Ovary (tissue), 7 donors: ENCODE measurements at regions not wholly inside any gene's neighbourhood (a gene's known extent, or its start where the extent isn't known, plus 50 kb on each side); places are given as distances from the start of the nearest gene placed in this dataset.

Source experiments
- DNase-seq, 5 donors: peaks; one replicate each; pipeline ENCODE4 v3.0.0-alpha.2; 2019 to 2020
- H3K27ac ChIP-seq, 2 donors: fragments of 200-600 bp; one replicate each; pipeline versions ENCODE4 v1.5.1 to v1.8.0; 2019 to 2022
- H3K27me3 ChIP-seq: fragments of 200-600 bp; one replicate; pipeline ENCODE4 v1.8.0; 2022
- H3K36me3 ChIP-seq: fragments of 200-600 bp; sonication (generic); one replicate; pipeline ENCODE4 v1.5.1; 2019
- H3K4me1 ChIP-seq: one replicate; pipeline ENCODE4 v1.8.1; 2013; ENCODE audit warnings: mild to moderate bottlenecking, moderate library complexity; ENCODE audit not compliant: insufficient read depth
- H3K4me3 ChIP-seq: fragments of 200-600 bp; sonication (generic); one replicate; pipeline ENCODE4 v1.5.1; 2017
- H3K9me3 ChIP-seq, 2 donors: fragments of 200-600 bp in 1 of 2; sonication (generic) in 1 of 2; one replicate each; pipeline versions ENCODE4 v1.5.1 to v1.8.1; 2013 to 2019; ENCODE audit warnings: mild to moderate bottlenecking in 1 of 2, moderate library complexity in 1 of 2
- EP300 ChIP-seq: sonication (generic); formaldehyde crosslinking; IDR thresholded peaks from one replicate; pipeline ENCODE4 v1.6.1; 2017; ENCODE audit warnings: antibody characterized with exemption
- POLR2A ChIP-seq: fragments of 450-650 bp; IDR thresholded peaks from one replicate; pipeline ENCODE4 v1.6.1; 2017; ENCODE audit warnings: antibody characterized with exemption, mild to moderate bottlenecking, moderate library complexity
- WGBS, 3 donors: extraction: QIAGEN DNeasy Blood & Tissue Kit in 1 of 3; methylation state at CpG; one replicate each; pipeline versions ENCODE4 v1.1.5 to v1.1.7; 2013 to 2017; 5-methylcytosine and 5-hydroxymethylcytosine counted together
- intact Hi-C, 4 donors: fragments of 100-400 bp; cut with DNase I; formaldehyde crosslinking; loops; one replicate each; pipeline versions ENCODE4 v1.11.0 to v1.15.1; 2022 to 2023
- TF ChIP-seq, protein P1 (sequence below), 3 donors: fragments of 450-650 bp in 2 of 3; fragments of 200-600 bp in 1 of 3; IDR thresholded peaks; one replicate each; pipeline versions ENCODE4 v1.5.1 to v1.8.0; 2016 to 2022; ENCODE audit warnings: antibody characterized with exemption in 3 of 3, mild to moderate bottlenecking in 1 of 3
- donor health status: DM: no; HTN: no; CAD: no; lungs with moderate emphysema.
- donor health status: DM: no; HTN: no; CAD: no.
- donor health status: Bipolar disorder and iron deficiency.
- donor health status: DM: no; HTN: no; CAD: no.
- donor health status: DM: yes; HTN: yes; CAD: no.

DNA sequence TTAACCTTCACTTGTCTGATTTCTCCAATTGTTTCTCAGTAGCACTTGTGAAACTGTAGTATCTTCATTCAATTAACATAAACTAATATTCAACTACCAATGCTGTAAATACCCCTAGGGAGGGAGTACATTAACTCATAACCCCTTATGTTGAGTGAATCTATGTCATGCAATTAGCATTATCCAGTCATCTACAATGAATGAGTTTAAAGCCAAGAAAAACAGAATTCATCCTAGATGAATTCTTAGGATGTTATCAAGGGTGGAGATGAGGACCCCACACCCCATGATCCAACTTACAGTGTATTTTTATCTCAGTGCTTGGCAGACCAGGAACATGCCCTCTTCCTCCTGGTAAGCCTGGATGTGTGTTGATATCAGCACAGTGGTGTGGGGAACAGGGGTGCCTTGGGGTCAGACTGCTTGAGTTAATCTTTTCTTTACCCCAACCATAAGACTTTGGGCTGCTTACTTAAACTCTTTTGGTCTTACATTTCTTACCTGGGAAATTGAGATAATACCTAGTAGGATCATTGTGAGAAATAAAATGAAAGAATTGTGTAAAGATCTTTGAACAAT lies 62.1 kb upstream of the SCOC start:
- TF ChIP-seq, protein P1, sequence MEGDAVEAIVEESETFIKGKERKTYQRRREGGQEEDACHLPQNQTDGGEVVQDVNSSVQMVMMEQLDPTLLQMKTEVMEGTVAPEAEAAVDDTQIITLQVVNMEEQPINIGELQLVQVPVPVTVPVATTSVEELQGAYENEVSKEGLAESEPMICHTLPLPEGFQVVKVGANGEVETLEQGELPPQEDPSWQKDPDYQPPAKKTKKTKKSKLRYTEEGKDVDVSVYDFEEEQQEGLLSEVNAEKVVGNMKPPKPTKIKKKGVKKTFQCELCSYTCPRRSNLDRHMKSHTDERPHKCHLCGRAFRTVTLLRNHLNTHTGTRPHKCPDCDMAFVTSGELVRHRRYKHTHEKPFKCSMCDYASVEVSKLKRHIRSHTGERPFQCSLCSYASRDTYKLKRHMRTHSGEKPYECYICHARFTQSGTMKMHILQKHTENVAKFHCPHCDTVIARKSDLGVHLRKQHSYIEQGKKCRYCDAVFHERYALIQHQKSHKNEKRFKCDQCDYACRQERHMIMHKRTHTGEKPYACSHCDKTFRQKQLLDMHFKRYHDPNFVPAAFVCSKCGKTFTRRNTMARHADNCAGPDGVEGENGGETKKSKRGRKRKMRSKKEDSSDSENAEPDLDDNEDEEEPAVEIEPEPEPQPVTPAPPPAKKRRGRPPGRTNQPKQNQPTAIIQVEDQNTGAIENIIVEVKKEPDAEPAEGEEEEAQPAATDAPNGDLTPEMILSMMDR (IDR thresholded peaks at IDR 0.05): no peak
- TF ChIP-seq EP300: no peak
- TF ChIP-seq POLR2A: no peak
- no peak for DNase-seq

DNA sequence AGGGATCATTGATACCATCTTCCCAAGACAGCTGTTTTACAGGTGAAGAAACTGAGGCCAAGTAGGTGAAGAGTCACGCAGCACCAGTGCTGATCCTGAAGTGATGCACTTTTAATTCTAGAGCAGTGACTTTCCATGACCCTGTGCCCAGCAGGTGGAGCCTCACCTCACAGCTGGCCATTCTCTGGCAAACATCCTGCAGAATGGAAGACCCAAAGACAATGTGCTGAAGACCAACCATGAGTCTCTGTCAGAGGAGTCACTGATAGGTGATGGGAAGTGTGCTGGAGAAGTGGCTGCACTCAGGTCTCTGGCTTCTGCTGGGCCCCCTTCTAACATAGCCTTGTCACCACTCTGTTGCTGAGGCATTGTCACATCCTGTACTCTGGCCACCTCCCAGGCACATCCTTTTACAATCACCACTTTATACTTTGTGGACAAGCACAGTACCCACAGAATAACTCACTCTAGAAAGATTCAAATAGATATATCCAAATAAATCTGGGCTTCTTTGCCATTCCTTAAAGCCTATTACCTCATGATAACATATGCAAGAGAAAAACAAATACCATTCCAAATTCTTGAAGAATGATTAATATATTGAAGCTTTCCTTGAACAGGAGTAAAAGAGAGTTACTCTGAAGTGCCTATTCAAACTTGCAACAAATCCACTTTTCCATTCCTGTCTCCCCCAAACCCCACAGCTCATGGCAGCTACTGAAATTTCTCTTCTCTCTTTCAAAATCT lies 64.1 kb upstream of the SCOC start:
- no peak for TF ChIP-seq EP300
- TF ChIP-seq, protein P1 (IDR thresholded peaks at IDR 0.05): no peak
- TF ChIP-seq POLR2A: no peak
- DNase-seq: no peak
- Histone ChIP-seq H3K4me1 (peaks cover 3% of the 10 kb centered on the region), H3K4me3 (no peak overlapping the region), H3K27ac (no peak overlapping the region), H3K27me3 (no peaks in the 10 kb centered on the region), H3K9me3 (no peaks in the 10 kb centered on the region), H3K36me3 (no peaks in the 10 kb centered on the region)
- WGBS, 3 donors: 91 to 96% (median 92%) methylated on average over 1 of the region's 1 CpG
- intact Hi-C loops: no loop called here

More for the DNA sequence above, 62.1 kb upstream of the SCOC start:
- Histone ChIP-seq H3K27me3 (no peaks in the 10 kb centered on the region), H3K4me3 (no peak overlapping the region), H3K36me3 (no peaks in the 10 kb centered on the region), H3K9me3 (no peaks in the 10 kb centered on the region), H3K4me1 (peaks cover 3% of the 10 kb centered on the region), H3K27ac (no peak overlapping the region)
- intact Hi-C loops: no loop called here

DNA sequence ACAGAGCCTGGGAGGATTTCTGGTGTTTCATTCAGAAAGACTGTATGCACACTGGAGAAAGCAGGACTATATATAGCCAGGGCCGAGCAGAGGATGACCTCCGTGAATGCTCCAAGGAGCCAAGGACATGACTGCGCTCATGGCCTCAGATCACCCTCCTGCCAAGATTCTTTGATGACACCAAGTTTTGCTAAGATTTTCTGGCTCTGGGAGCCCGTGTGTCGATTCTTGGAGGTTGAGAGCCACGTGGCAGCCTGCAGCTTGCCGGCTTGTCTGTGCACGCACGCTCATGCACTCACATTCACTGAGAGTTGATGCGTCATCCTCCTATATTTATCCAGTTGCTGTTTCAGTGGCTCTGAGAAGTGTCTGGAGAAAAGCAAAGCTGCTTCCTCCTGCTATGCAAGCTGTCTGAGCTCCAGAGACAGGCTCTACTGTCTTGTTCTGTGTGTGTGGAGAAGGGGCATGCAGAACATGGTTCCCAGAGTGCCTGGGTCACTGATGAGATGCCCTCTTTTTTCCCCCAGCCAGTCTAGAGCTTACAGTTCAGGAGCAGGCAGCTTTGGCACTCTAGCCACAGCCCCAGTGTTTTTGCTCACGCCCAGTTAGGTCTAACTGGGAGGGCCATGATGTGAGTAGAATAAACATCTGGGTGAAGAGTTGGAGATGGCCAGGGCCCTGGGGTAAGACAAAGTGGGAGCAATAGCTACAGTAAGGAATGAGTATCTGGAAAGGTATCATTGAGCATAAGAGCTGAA lies 64.9 kb upstream of the SCOC start:
- Histone ChIP-seq H3K27ac (no peak overlapping the region), H3K36me3 (no peaks in the 10 kb centered on the region), H3K4me1 (peaks cover 3% of the 10 kb centered on the region), H3K9me3 (no peaks in the 10 kb centered on the region), H3K4me3 (no peak overlapping the region), H3K27me3 (no peaks in the 10 kb centered on the region)
- intact Hi-C loops: no loop called here
- no peak for TF ChIP-seq EP300
- TF ChIP-seq POLR2A: no peak
- TF ChIP-seq, protein P1 (IDR thresholded peaks at IDR 0.05): no peak
- 53 to 68% (median 60%) methylated on average over 11 of the region's 11 CpGs for WGBS, 3 donors
- DNase-seq: peak; percentile 30 to 57 (median 39)

DNA sequence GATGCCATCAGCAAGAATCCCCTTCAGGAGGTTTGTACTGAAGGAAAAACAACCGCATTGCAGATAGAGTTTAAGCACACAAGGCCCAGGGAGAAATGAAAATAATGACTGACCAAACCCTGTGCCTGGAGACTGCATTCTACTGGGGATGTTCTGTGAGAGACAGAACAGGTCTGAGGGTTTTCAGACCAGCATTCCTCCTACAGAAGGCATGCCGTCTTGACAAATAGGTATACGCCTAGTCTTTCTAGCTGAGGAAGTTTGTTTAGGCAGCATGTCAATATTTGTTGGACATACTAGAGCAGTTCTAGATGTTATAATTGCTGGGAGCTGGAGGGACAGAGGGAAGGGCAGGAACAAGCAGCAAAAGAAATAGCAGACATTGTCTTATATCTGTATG lies 68.4 kb upstream of the SCOC start:
- WGBS, 3 donors: 71 to 80% (median 77%) methylated on average over 3 of the region's 3 CpGs
- no peak overlapping the region for H3K4me3 ChIP-seq
- no peak for DNase-seq
- no peaks in the 10 kb centered on the region for H3K9me3 ChIP-seq
- H3K4me1 ChIP-seq: peaks cover 3% of the 10 kb centered on the region
- no peak overlapping the region for H3K27ac ChIP-seq
- no peaks in the 10 kb centered on the region for H3K36me3 ChIP-seq
- intact Hi-C loops: no loop called here
- H3K27me3 ChIP-seq: no peaks in the 10 kb centered on the region
- TF ChIP-seq, protein P1 (IDR thresholded peaks at IDR 0.05): no peak
- no peak for TF ChIP-seq EP300
- no peak for TF ChIP-seq POLR2A
